OCI-LY7 (cell line): ENCODE measurements at regions not wholly inside any gene's neighbourhood (a gene's known extent, or its start where the extent isn't known, plus 50 kb on each side); places are given as distances from the start of the nearest gene placed in this dataset.

Experiments
- BruUV-seq: library from RNA; stranded (reverse); fragments of 400-500 nt; replicated peaks from 2 replicates; lab custom pipeline; 2021; lab: Mats Ljungman, UMichigan
- CTCF ChIA-PET: fragments of 300-600 bp; sonication (Branson Sonifier 250); formaldehyde crosslinking; loops from one replicate; lab custom pipeline; 2022; ENCODE audit warnings: antibody characterized with exemption; ENCODE audit not compliant: unreplicated experiment; lab: Charles Lee
- POLR2A ChIA-PET: fragments of 300-600 bp; sonication (Branson Sonifier 250); formaldehyde crosslinking; loops from one replicate; lab custom pipeline; 2022; ENCODE audit warnings: antibody characterized with exemption; lab: Charles Lee
- DNase-seq: peaks from one replicate; pipeline ENCODE4 v3.0.0-alpha.2; 2015; ENCODE audit warnings: low spot score
- H2AFZ ChIP-seq: fragments of 200-600 bp; sonication (generic), shearing (Covaris generic); 2 replicates; pipeline ENCODE4 v1.6.1; 2014; ENCODE audit warnings: mild to moderate bottlenecking, antibody characterized with exemption, low read length, moderate library complexity
- H3K27ac ChIP-seq: fragments of 200-600 bp; sonication (generic); 2 replicates; pipeline ENCODE4 v1.5.1; 2014; ENCODE audit warnings: mixed run types, low read depth, mild to moderate bottlenecking, moderate library complexity, low read length, inconsistent platforms; ENCODE audit not compliant: poor library complexity, severe bottlenecking
- H3K36me3 ChIP-seq: fragments of 200-600 bp; sonication (generic); 2 replicates; pipeline ENCODE4 v1.6.1; 2014; ENCODE audit warnings: mild to moderate bottlenecking, antibody characterized with exemption, low read length, moderate library complexity, mixed read lengths; ENCODE audit not compliant: insufficient read depth
- H3K4me1 ChIP-seq: fragments of 200-600 bp; sonication (generic); 2 replicates; pipeline ENCODE4 v1.5.1; 2014; ENCODE audit warnings: mild to moderate bottlenecking, low read length; ENCODE audit not compliant: insufficient read depth, poor library complexity, severe bottlenecking
- H3K4me2 ChIP-seq: fragments of 200-600 bp; sonication (generic); 2 replicates; pipeline ENCODE4 v1.6.1; 2014; ENCODE audit warnings: mild to moderate bottlenecking, low read length
- H3K4me3 ChIP-seq: fragments of 200-600 bp; sonication (generic); 2 replicates; pipeline ENCODE4 v1.5.1; 2014; ENCODE audit warnings: mild to moderate bottlenecking, low read depth, low read length; ENCODE audit not compliant: poor library complexity, severe bottlenecking
- H3K79me2 ChIP-seq: fragments of 200-600 bp; sonication (generic); 2 replicates; pipeline ENCODE4 v1.6.1; 2016; ENCODE audit warnings: low read depth, mild to moderate bottlenecking, low read length, moderate library complexity, mixed read lengths; ENCODE audit not compliant: insufficient read depth
- H3K9me2 ChIP-seq: fragments of 200-600 bp; sonication (generic); 2 replicates; pipeline ENCODE4 v1.6.1; 2016; ENCODE audit warnings: mild to moderate bottlenecking, low read length, mixed read lengths; ENCODE audit not compliant: insufficient read depth
- H3K9me3 ChIP-seq: fragments of 200-600 bp; sonication (generic); 2 replicates; pipeline ENCODE4 v1.6.1; 2014; ENCODE audit warnings: mild to moderate bottlenecking, mixed run types, low read length, mixed read lengths
- H4K20me1 ChIP-seq: fragments of 200-600 bp; sonication (generic); 2 replicates; pipeline ENCODE4 v1.6.1; 2014; ENCODE audit warnings: mild to moderate bottlenecking, antibody characterized with exemption, low read length, moderate library complexity, mixed read lengths; ENCODE audit not compliant: insufficient read depth
- EZH2phosphoT487 ChIP-seq: fragments of 200-600 bp; sonication (generic); IDR thresholded peaks from 2 replicates; pipeline ENCODE4 v1.6.1; 2018; ENCODE audit warnings: low read depth, borderline replicate concordance, mild to moderate bottlenecking, mixed run types, antibody characterized with exemption, low read length, moderate library complexity, mixed read lengths
- intact Hi-C: fragments of 100-400 bp; cut with micrococcal nuclease; formaldehyde crosslinking; loops from one replicate; pipeline ENCODE4 v1.10.0; 2022; ENCODE audit not compliant: unreplicated experiment
- TF ChIP-seq, protein P1 (sequence below): fragments of 200-600 bp; sonication (generic); conservative IDR thresholded peaks from 2 replicates; pipeline ENCODE4 v1.5.1; 2014; ENCODE audit warnings: mild to moderate bottlenecking, antibody characterized with exemption, low read length, moderate library complexity, mixed read lengths

DNA sequence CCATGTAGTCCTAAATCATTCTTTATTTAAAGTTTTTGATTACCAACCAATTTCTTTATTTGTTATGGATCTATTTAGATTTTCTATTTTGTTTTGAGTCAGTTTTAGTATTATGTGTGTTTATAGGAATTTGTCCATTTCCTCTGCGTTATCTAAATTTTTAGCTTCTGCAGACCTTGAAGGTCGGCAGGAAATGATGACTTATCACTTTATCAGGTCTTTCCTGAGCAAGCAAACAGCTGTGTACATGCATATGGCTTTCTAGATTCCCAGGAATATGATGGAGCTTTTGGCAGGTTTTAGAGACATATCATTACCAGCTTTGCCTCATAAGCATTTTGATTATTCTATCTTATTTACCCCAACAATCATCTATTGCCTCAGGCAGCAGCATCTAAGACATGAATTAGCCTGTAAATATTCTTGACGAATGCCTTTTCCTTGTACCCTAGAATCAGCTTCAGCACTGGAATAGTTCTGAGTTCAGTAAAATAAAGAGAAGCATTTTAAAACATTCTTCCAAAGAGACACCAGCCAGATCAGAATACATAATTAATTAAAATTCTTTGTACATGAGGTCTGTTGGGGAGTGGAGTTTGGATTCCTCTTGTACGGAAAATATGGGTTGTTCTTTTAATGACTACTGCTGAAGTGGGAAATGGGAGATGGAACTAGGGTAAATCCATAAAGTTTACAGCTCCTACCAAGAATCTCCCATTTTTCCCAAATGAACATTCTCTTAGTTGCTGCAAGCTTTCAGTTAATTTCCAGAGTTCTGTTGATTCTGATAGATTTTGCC lies 408.8 kb upstream of the SEMA3C start:
- Histone ChIP-seq H2AFZ (no peak overlapping the region), H3K79me2 (no peaks in the 10 kb centered on the region), H3K4me2 (no peak overlapping the region), H3K9me2 (no peaks in the 10 kb centered on the region), H3K4me1 (no peaks in the 10 kb centered on the region), H3K9me3 (no peaks in the 10 kb centered on the region), H4K20me1 (no peaks in the 10 kb centered on the region), H3K36me3 (no peaks in the 10 kb centered on the region), H3K4me3 (no peak overlapping the region), H3K27ac (no peak overlapping the region)
- intact Hi-C loops = no loop called here
- POLR2A ChIA-PET = interaction anchor here (0.7 to 0.9 kb wide), 2 partner anchors 16 to 23 kb away, joined by 3 to 4 read pairs; no protein-coding TSS in a partner anchor
- BruUV-seq = no TSS peak
- CTCF ChIA-PET = no interaction called here
- no peak for DNase-seq
- TF ChIP-seq, protein P1, sequence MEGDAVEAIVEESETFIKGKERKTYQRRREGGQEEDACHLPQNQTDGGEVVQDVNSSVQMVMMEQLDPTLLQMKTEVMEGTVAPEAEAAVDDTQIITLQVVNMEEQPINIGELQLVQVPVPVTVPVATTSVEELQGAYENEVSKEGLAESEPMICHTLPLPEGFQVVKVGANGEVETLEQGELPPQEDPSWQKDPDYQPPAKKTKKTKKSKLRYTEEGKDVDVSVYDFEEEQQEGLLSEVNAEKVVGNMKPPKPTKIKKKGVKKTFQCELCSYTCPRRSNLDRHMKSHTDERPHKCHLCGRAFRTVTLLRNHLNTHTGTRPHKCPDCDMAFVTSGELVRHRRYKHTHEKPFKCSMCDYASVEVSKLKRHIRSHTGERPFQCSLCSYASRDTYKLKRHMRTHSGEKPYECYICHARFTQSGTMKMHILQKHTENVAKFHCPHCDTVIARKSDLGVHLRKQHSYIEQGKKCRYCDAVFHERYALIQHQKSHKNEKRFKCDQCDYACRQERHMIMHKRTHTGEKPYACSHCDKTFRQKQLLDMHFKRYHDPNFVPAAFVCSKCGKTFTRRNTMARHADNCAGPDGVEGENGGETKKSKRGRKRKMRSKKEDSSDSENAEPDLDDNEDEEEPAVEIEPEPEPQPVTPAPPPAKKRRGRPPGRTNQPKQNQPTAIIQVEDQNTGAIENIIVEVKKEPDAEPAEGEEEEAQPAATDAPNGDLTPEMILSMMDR = no peak
- no peak for TF ChIP-seq EZH2phosphoT487

DNA sequence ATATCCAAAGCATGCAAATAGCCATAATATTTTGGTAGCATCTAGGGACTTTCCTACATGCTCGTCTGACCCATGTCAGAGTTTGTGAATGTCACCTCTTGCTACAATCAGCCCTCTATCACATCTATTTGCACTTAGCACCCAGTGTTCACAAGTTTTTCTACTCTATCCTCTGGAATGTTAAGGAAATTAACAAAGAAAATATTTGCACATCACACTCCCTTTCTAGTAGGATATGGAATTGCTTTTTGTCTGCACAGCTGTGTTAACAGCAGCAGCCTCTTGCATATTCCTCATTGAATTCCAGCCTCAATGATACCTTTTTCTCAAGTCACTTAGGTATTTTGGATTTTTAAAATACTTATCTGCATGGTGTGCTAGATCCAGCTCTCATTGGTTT lies 403.1 kb upstream of the SEMA3C start:
- Histone ChIP-seq H4K20me1 (no peaks in the 10 kb centered on the region), H3K4me2 (no peak overlapping the region), H3K79me2 (no peaks in the 10 kb centered on the region), H3K4me1 (no peaks in the 10 kb centered on the region), H3K27ac (no peak overlapping the region), H3K36me3 (no peaks in the 10 kb centered on the region), H3K4me3 (no peak overlapping the region), H3K9me2 (no peaks in the 10 kb centered on the region), H2AFZ (no peak overlapping the region), H3K9me3 (no peaks in the 10 kb centered on the region)
- POLR2A ChIA-PET = interaction anchor here (0.6 kb wide), 1 partner anchor 847 kb away, joined by 3 read pairs; no protein-coding TSS in a partner anchor
- no peak for DNase-seq
- BruUV-seq = no TSS peak
- TF ChIP-seq, protein P1 = no peak
- TF ChIP-seq EZH2phosphoT487 = no peak
- intact Hi-C loops = no loop called here
- CTCF ChIA-PET = no interaction called here

DNA sequence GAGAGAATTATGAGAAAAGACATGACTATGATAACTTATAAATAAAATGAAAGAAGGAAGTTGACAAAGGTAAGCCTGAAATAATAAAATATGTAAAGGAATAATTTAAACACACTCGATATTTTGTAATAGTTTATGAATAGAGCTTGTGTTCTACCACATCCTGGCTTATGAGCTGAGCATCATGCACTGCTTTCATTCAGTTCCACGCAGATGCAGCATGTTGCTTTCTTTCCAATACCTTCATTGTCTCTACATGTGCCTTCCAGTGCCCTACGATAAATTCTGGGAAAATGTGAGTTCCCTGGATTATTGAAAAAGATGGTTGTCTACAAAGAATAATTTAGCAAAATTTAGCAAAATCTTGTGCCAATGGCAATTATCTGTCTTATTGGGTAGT lies 398.9 kb upstream of the SEMA3C start:
- Histone ChIP-seq H2AFZ (no peak overlapping the region), H3K36me3 (no peaks in the 10 kb centered on the region), H3K9me2 (no peaks in the 10 kb centered on the region), H3K79me2 (no peaks in the 10 kb centered on the region), H3K9me3 (no peaks in the 10 kb centered on the region), H4K20me1 (no peaks in the 10 kb centered on the region), H3K4me3 (no peak overlapping the region), H3K4me2 (no peak overlapping the region), H3K27ac (no peak overlapping the region), H3K4me1 (no peaks in the 10 kb centered on the region)
- BruUV-seq = no TSS peak
- no peak for TF ChIP-seq EZH2phosphoT487
- TF ChIP-seq, protein P1 = no peak
- CTCF ChIA-PET = no interaction called here
- no peak for DNase-seq
- intact Hi-C loops = no loop called here
- POLR2A ChIA-PET = interaction anchor here (0.7 kb wide), 2 partner anchors 253 to 1482 kb away, joined by 3 to 4 read pairs; no protein-coding TSS in a partner anchor
